H9 (cell line): ENCODE measurements at regions not wholly inside any gene's neighbourhood (a gene's known extent, or its start where the extent isn't known, plus 50 kb on each side); places are given as distances from the start of the nearest gene placed in this dataset.

Source experiments
- DNase-seq: peaks from one replicate; pipeline ENCODE4 v3.0.0-alpha.2; 2017
- H2AFZ ChIP-seq: one replicate; pipeline ENCODE4 v1.6.1; 2013; ENCODE audit warnings: mild to moderate bottlenecking, low read length, control low read depth, moderate library complexity
- H2AK5ac ChIP-seq: 2 replicates; pipeline ENCODE4 v1.6.1; 2013; ENCODE audit warnings: low read length, control low read depth, mixed read lengths; ENCODE audit not compliant: insufficient read length
- H2BK120ac ChIP-seq: one replicate; pipeline ENCODE4 v1.6.1; 2013; ENCODE audit warnings: low read depth, mild to moderate bottlenecking, low read length, control low read depth, inconsistent platforms; ENCODE audit not compliant: poor library complexity, severe bottlenecking
- H2BK12ac ChIP-seq: 2 replicates; pipeline ENCODE4 v1.6.1; 2013; ENCODE audit warnings: low read length, control low read depth, mixed read lengths, low read depth; ENCODE audit not compliant: insufficient read length
- H2BK15ac ChIP-seq: 2 replicates; pipeline ENCODE4 v1.6.1; 2013; ENCODE audit warnings: low read depth, low read length, control low read depth
- H2BK20ac ChIP-seq: one replicate; pipeline ENCODE4 v1.6.1; 2013; ENCODE audit warnings: low read depth, mild to moderate bottlenecking, low read length, control low read depth, inconsistent platforms; ENCODE audit not compliant: poor library complexity, severe bottlenecking
- H2BK5ac ChIP-seq: 2 replicates; pipeline ENCODE4 v1.6.1; 2013; ENCODE audit warnings: low read length, control low read depth, mixed read lengths; ENCODE audit not compliant: insufficient read length
- H3K14ac ChIP-seq: 2 replicates; pipeline ENCODE4 v1.6.1; 2013; ENCODE audit warnings: low read length, control low read depth; ENCODE audit not compliant: insufficient read depth
- H3K18ac ChIP-seq: 2 replicates; pipeline ENCODE4 v1.6.1; 2013; ENCODE audit warnings: low read depth, mild to moderate bottlenecking, mixed read lengths, low read length, control low read depth; ENCODE audit not compliant: insufficient read length
- H3K23ac ChIP-seq: 2 replicates; pipeline ENCODE4 v1.6.1; 2013; ENCODE audit warnings: low read length, control low read depth, mixed read lengths, low read depth; ENCODE audit not compliant: insufficient read length
- H3K23me2 ChIP-seq: 2 replicates; pipeline ENCODE4 v1.6.1; 2013; ENCODE audit warnings: low read depth, mild to moderate bottlenecking, mixed read lengths, low read length, control low read depth; ENCODE audit not compliant: insufficient read length, poor library complexity, severe bottlenecking
- H3K27ac ChIP-seq: 2 replicates; pipeline ENCODE4 v1.5.1; 2013; ENCODE audit warnings: low read length, control low read depth, mixed read lengths, low read depth; ENCODE audit not compliant: insufficient read length
- H3K27me3 ChIP-seq: 2 replicates; pipeline ENCODE4 v1.6.1; 2013; ENCODE audit warnings: low read length, control low read depth, inconsistent platforms; ENCODE audit not compliant: insufficient read depth
- H3K4ac ChIP-seq: 2 replicates; pipeline ENCODE4 v1.6.1; 2013; ENCODE audit warnings: low read depth, mild to moderate bottlenecking, control low read depth, inconsistent platforms, low read length, moderate library complexity
- H3K4me1 ChIP-seq: 2 replicates; pipeline ENCODE4 v1.6.1; 2013; ENCODE audit warnings: low read length, control low read depth, inconsistent platforms; ENCODE audit not compliant: insufficient read depth
- H3K4me2 ChIP-seq: 2 replicates; pipeline ENCODE4 v1.6.1; 2013; ENCODE audit warnings: low read length, control low read depth, mixed read lengths; ENCODE audit not compliant: insufficient read length, insufficient read depth
- H3K56ac ChIP-seq: 2 replicates; pipeline ENCODE4 v1.6.1; 2013; ENCODE audit warnings: low read depth, mild to moderate bottlenecking, mixed read lengths, low read length, control low read depth; ENCODE audit not compliant: insufficient read length
- H3K79me1 ChIP-seq: 2 replicates; pipeline ENCODE4 v1.6.1; 2013; ENCODE audit warnings: low read depth, mild to moderate bottlenecking, moderate library complexity, low read length, control low read depth, inconsistent platforms; ENCODE audit not compliant: insufficient read depth, poor library complexity, severe bottlenecking
- H3K79me2 ChIP-seq: 2 replicates; pipeline ENCODE4 v1.6.1; 2013; ENCODE audit warnings: low read length, control low read depth, inconsistent platforms; ENCODE audit not compliant: insufficient read depth
- H3K9ac ChIP-seq: 2 replicates; pipeline ENCODE4 v1.6.1; 2013; ENCODE audit warnings: low read length, control low read depth, mixed read lengths; ENCODE audit not compliant: insufficient read length; ENCODE audit errors: extremely low read depth
- H3K9me3 ChIP-seq: one replicate; pipeline ENCODE4 v1.6.1; 2013; ENCODE audit warnings: low read depth, low read length, inconsistent platforms; ENCODE audit not compliant: control insufficient read depth
- H3T11ph ChIP-seq: one replicate; pipeline ENCODE4 v1.6.1; 2013; ENCODE audit warnings: mild to moderate bottlenecking, low read length, control low read depth, inconsistent platforms
- H4K20me1 ChIP-seq: one replicate; pipeline ENCODE4 v1.6.1; 2013; ENCODE audit not compliant: control insufficient read depth, insufficient read length, insufficient read depth
- H4K5ac ChIP-seq: 2 replicates; pipeline ENCODE4 v1.6.1; 2013; ENCODE audit warnings: low read depth, mild to moderate bottlenecking, mixed read lengths, low read length, control low read depth; ENCODE audit not compliant: insufficient read length
- H4K8ac ChIP-seq: replicated peaks from 2 replicates; pipeline ENCODE4 v1.6.1; 2013; ENCODE audit warnings: low read length, control low read depth, mixed read lengths, low read depth; ENCODE audit not compliant: insufficient read length
- H4K91ac ChIP-seq: 2 replicates; pipeline ENCODE4 v1.6.1; 2013; ENCODE audit warnings: low read depth, mild to moderate bottlenecking, moderate library complexity, mixed read lengths, low read length, control low read depth; ENCODE audit not compliant: insufficient read length
- H3K27ac Mint-ChIP-seq, 3 experiments: 2 replicates in 2 of 3; 3 replicates in 1 of 3; pipeline ENCODE4 v1.8.0; 2020 to 2021; ENCODE audit warnings: mixed read lengths in 3 of 3, mild to moderate bottlenecking in 1 of 3, moderate library complexity in 1 of 3
- H3K27me3 Mint-ChIP-seq: 2 replicates; pipeline ENCODE4 v1.8.0; 2021; ENCODE audit warnings: low read depth, mild to moderate bottlenecking, moderate library complexity, mixed read lengths
- H3K36me3 Mint-ChIP-seq, 3 experiments: 2 replicates in 2 of 3; 3 replicates in 1 of 3; pipeline ENCODE4 v1.8.0; 2020 to 2021; ENCODE audit warnings: low read depth in 3 of 3, mixed read lengths in 3 of 3; ENCODE audit not compliant: insufficient read depth in 1 of 3
- H3K4me1 Mint-ChIP-seq, 2 experiments: 2 replicates each; pipeline ENCODE4 v1.8.0; 2020; ENCODE audit warnings: mixed read lengths in 2 of 2
- H3K4me3 Mint-ChIP-seq, 2 experiments: 2 replicates in 1 of 2; 3 replicates in 1 of 2; pipeline ENCODE4 v1.8.0; 2020 to 2021; ENCODE audit warnings: mild to moderate bottlenecking in 2 of 2, mixed read lengths in 2 of 2, moderate library complexity in 1 of 2
- H3K9me3 Mint-ChIP-seq, 2 experiments: 2 replicates in 1 of 2; 3 replicates in 1 of 2; pipeline ENCODE4 v1.8.0; 2020; ENCODE audit warnings: mild to moderate bottlenecking in 2 of 2, mixed read lengths in 2 of 2, moderate library complexity in 1 of 2
- CTCF ChIP-seq: fragments of 200-600 bp; sonication (generic); conservative IDR thresholded peaks from 3 replicates; pipeline ENCODE4 v1.8.0; 2021; ENCODE audit warnings: antibody characterized with exemption, mild to moderate bottlenecking
- WGBS: extraction: QIAGEN DNeasy Blood & Tissue Kit; methylation state at CpG from one replicate; pipeline ENCODE4 v1.1.7; 2013; ENCODE audit warnings: missing lambda C conversion rate, low lambda C conversion rate, mixed read lengths; ENCODE audit not compliant: insufficient read length; ENCODE audit errors: extremely low coverage; 5-methylcytosine and 5-hydroxymethylcytosine counted together

DNA sequence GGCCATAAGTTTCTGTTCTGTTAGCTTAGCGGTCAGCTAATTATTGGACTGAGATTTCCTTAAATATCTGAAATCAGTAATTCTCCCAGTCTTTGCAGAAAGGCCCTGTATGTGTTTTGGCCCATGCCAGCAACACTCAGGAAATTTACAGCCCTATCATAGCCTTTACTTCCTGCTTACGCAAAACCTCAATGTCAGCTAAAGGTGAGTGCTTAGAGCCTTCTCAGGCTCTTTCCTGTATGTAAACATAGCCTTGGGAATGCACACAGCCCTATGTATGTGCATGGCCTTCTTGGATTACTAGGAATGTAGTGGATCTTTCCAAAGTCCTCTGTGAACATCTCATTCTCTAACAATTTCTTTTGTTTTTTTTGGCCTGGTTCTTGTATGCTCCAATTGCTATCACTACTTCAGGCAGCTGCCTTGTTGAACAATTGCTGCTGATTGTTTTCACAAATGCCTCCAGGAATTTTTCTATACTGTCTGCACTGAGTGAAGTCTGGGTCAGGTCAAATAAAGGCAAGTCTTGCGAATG is 200.0 kb downstream of the PPP1R2C start:
- no peak overlapping the region for H4K5ac ChIP-seq
- no peak overlapping the region for H3K4me2 ChIP-seq
- no CpG with 5 or more reads among the region's 3 CpGs for WGBS
- H3K27ac ChIP-seq = no peak overlapping the region
- no peak overlapping the region for H2BK20ac ChIP-seq
- H3K9ac ChIP-seq = no peak overlapping the region
- H3K27me3 ChIP-seq = no peaks in the 10 kb centered on the region
- no peaks in the 10 kb centered on the region for H3K79me2 ChIP-seq
- no peak overlapping the region for H2AK5ac ChIP-seq
- no peak overlapping the region for H2BK5ac ChIP-seq
- H4K91ac ChIP-seq = no peak overlapping the region
- H3K18ac ChIP-seq = no peak overlapping the region
- no peak overlapping the region for H2BK15ac ChIP-seq
- H3K9me3 ChIP-seq = no peaks in the 10 kb centered on the region
- no peaks in the 10 kb centered on the region for H3K23me2 ChIP-seq
- no peak overlapping the region for H3T11ph ChIP-seq
- Mint-ChIP-seq H3K4me3 (no peak overlapping the region), H3K36me3 (peaks cover 0 to 4% (median 0%) of the 10 kb centered on the region in 3 experiments; a peak in 3 of 7 replicates), H3K27ac (no peak overlapping the region), H3K9me3 (peaks cover 6 to 32% of the 10 kb centered on the region in 2 experiments; a peak in 4 of 5 replicates), H3K27me3 (no peaks in the 10 kb centered on the region), H3K4me1 (no peaks in the 10 kb centered on the region)
- no peak overlapping the region for H2BK120ac ChIP-seq
- H3K79me1 ChIP-seq = no peaks in the 10 kb centered on the region
- H3K56ac ChIP-seq = no peak overlapping the region
- H3K4ac ChIP-seq = no peak overlapping the region
- H2AFZ ChIP-seq = no peak overlapping the region
- H3K4me1 ChIP-seq = no peaks in the 10 kb centered on the region
- no peak overlapping the region for H3K23ac ChIP-seq
- H2BK12ac ChIP-seq = no peak overlapping the region
- H4K8ac ChIP-seq = no peak overlapping the region
- no peak for TF ChIP-seq CTCF
- H4K20me1 ChIP-seq = no peaks in the 10 kb centered on the region
- no peak for DNase-seq
- H3K14ac ChIP-seq = no peak overlapping the region
